HUES64 (cell line): ENCODE measurements at regions not wholly inside any gene's neighbourhood (a gene's known extent, or its start where the extent isn't known, plus 50 kb on each side); places are given as distances from the start of the nearest gene placed in this dataset.
"Not testable (repeated sequence)": the region's sequence is repeated elsewhere in the genome, so short reads cannot be mapped to it uniquely, and the experiment has no call there.

Experiments used
- H3K27ac ChIP-seq: 2 replicates; pipeline ENCODE4 v1.7.0; 2013; ENCODE audit warnings: low read depth, low read length, inconsistent platforms
- H3K27me3 ChIP-seq: 2 replicates; pipeline ENCODE4 v1.6.1; 2013; ENCODE audit warnings: mild to moderate bottlenecking, low read length; ENCODE audit not compliant: insufficient read depth
- H3K36me3 ChIP-seq: 2 replicates; pipeline ENCODE4 v1.6.1; 2013; ENCODE audit warnings: mild to moderate bottlenecking, low read length; ENCODE audit not compliant: insufficient read depth
- H3K4me1 ChIP-seq: 2 replicates; pipeline ENCODE4 v1.6.1; 2013; ENCODE audit warnings: mild to moderate bottlenecking, low read length, moderate library complexity; ENCODE audit not compliant: insufficient read depth
- H3K4me3 ChIP-seq: 2 replicates; pipeline ENCODE4 v1.5.1; 2013; ENCODE audit warnings: mild to moderate bottlenecking, low read length, moderate library complexity
- H3K9ac ChIP-seq: 2 replicates; pipeline ENCODE4 v1.6.1; 2013; ENCODE audit warnings: mild to moderate bottlenecking, low read depth, low read length
- H3K9me3 ChIP-seq: 2 replicates; pipeline ENCODE4 v1.6.1; 2013; ENCODE audit warnings: low read depth, low read length; ENCODE audit not compliant: insufficient read depth
- WGBS: fragments of 150-250, 120-280 bp; methylation state at CpG from one replicate; pipeline ENCODE4 v1.1.7; 2013; ENCODE audit warnings: missing lambda C conversion rate; 5-methylcytosine and 5-hydroxymethylcytosine counted together

- H3K4me1 ChIP-seq, H3K36me3 ChIP-seq, H3K9me3 ChIP-seq, H3K4me3 ChIP-seq, H3K27ac ChIP-seq, H3K9ac ChIP-seq, H3K27me3 ChIP-seq: not testable (repeated sequence)
- 100% methylated on average over 1 of the region's 2 CpGs for WGBS
These were observed 631.1 kb downstream of the PRIM2 start for GRCh38 chr6:57948481-57948880.

GRCh38 chr6:57950430-57950829 is 633.0 kb downstream of the PRIM2 start:
- not testable (repeated sequence) for H3K4me3 ChIP-seq, H3K9ac ChIP-seq, H3K36me3 ChIP-seq, H3K9me3 ChIP-seq, H3K27ac ChIP-seq, H3K27me3 ChIP-seq, H3K4me1 ChIP-seq
- 74% methylated on average over 4 of the region's 4 CpGs for WGBS

GRCh38 chr6:57966757-57967156 is 649.3 kb downstream of the PRIM2 start:
- H3K4me3 ChIP-seq, H3K4me1 ChIP-seq, H3K27ac ChIP-seq, H3K36me3 ChIP-seq, H3K9me3 ChIP-seq, H3K9ac ChIP-seq, H3K27me3 ChIP-seq: not testable (repeated sequence)

- not testable (repeated sequence) for H3K36me3 ChIP-seq, H3K9ac ChIP-seq, H3K4me3 ChIP-seq, H3K27ac ChIP-seq, H3K9me3 ChIP-seq, H3K4me1 ChIP-seq, H3K27me3 ChIP-seq
- 100% methylated on average over 2 of the region's 4 CpGs for WGBS
These were observed 654.5 kb downstream of the PRIM2 start for GRCh38 chr6:57971956-57972355.

- Histone ChIP-seq H3K27me3 (no peaks in the 10 kb centered on the region), H3K4me3 (no peak overlapping the region), H3K27ac (no peak overlapping the region), H3K9me3 (peaks cover 19% of the 10 kb centered on the region), H3K4me1 (no peaks in the 10 kb centered on the region), H3K9ac (no peak overlapping the region), H3K36me3 (no peaks in the 10 kb centered on the region)
- 92% methylated on average over 7 of the region's 7 CpGs for WGBS
These were observed 657.2 kb downstream of the PRIM2 start for GRCh38 chr6:57974653-57975052.

- not testable (repeated sequence) for H3K27me3 ChIP-seq, H3K36me3 ChIP-seq
These were observed 657.7 kb downstream of the PRIM2 start for GRCh38 chr6:57975127-57975526.

GRCh38 chr6:57976371-57976770 is 658.9 kb downstream of the PRIM2 start:
- H3K27ac ChIP-seq, H3K36me3 ChIP-seq, H3K27me3 ChIP-seq, H3K4me3 ChIP-seq, H3K9ac ChIP-seq, H3K4me1 ChIP-seq: not testable (repeated sequence)
- 75% methylated on average over 1 of the region's 1 CpG for WGBS
- H3K9me3 ChIP-seq = peaks cover 26% of the 10 kb centered on the region

More at GRCh38 chr6:57975127-57975526, 657.7 kb downstream of the PRIM2 start:
- 96% methylated on average over 6 of the region's 10 CpGs for WGBS
- H3K9ac ChIP-seq, H3K27ac ChIP-seq, H3K4me3 ChIP-seq, H3K4me1 ChIP-seq: not testable (repeated sequence)
- peaks cover 23% of the 10 kb centered on the region for H3K9me3 ChIP-seq

GRCh38 chr6:57983603-57984002 is 666.2 kb downstream of the PRIM2 start:
- not testable (repeated sequence) for H3K9ac ChIP-seq, H3K27ac ChIP-seq, H3K36me3 ChIP-seq, H3K4me1 ChIP-seq, H3K4me3 ChIP-seq, H3K27me3 ChIP-seq
- peaks cover 32% of the 10 kb centered on the region for H3K9me3 ChIP-seq
- 80% methylated on average over 1 of the region's 1 CpG for WGBS

GRCh38 chr6:57984575-57984974 is 667.1 kb downstream of the PRIM2 start:
- H3K9ac ChIP-seq, H3K4me1 ChIP-seq, H3K4me3 ChIP-seq, H3K36me3 ChIP-seq, H3K27me3 ChIP-seq, H3K27ac ChIP-seq: not testable (repeated sequence)
- H3K9me3 ChIP-seq = peaks cover 31% of the 10 kb centered on the region
- WGBS = 52% methylated on average over 3 of the region's 3 CpGs

GRCh38 chr6:57985734-57986133 is 668.3 kb downstream of the PRIM2 start:
- H3K36me3 ChIP-seq, H3K4me1 ChIP-seq, H3K9ac ChIP-seq, H3K27ac ChIP-seq, H3K27me3 ChIP-seq, H3K4me3 ChIP-seq: not testable (repeated sequence)
- H3K9me3 ChIP-seq = peaks cover 29% of the 10 kb centered on the region
- WGBS = 72% methylated on average over 4 of the region's 4 CpGs

- not testable (repeated sequence) for H3K36me3 ChIP-seq, H3K9ac ChIP-seq, H3K4me3 ChIP-seq
These were observed 669.2 kb downstream of the PRIM2 start for GRCh38 chr6:57986584-57986983.

GRCh38 chr6:57989520-57990080 is 672.2 kb downstream of the PRIM2 start:
- not testable (repeated sequence) for H3K4me3 ChIP-seq, H3K27me3 ChIP-seq, H3K36me3 ChIP-seq, H3K4me1 ChIP-seq, H3K9ac ChIP-seq, H3K27ac ChIP-seq
- peaks cover 34% of the 10 kb centered on the region for H3K9me3 ChIP-seq
- WGBS = 100% methylated on average over 1 of the region's 2 CpGs

More at GRCh38 chr6:57986584-57986983, 669.2 kb downstream of the PRIM2 start:
- not testable (repeated sequence) for H3K27me3 ChIP-seq, H3K4me1 ChIP-seq, H3K27ac ChIP-seq
- peaks cover 30% of the 10 kb centered on the region for H3K9me3 ChIP-seq
- 89% methylated on average over 2 of the region's 2 CpGs for whole genome bisulfite sequencing
